H1 (cell line): ENCODE measurements at regions not wholly inside any gene's neighbourhood (a gene's known extent, or its start where the extent isn't known, plus 50 kb on each side); places are given as distances from the start of the nearest gene placed in this dataset.

Experiments
- CTBP2 ChIP-seq: IDR thresholded peaks from 2 replicates; pipeline ENCODE4 v1.7.0; 2011; ENCODE audit warnings: borderline replicate concordance, mild to moderate bottlenecking, moderate library complexity, mixed read lengths, low read length; ENCODE audit not compliant: insufficient read depth, insufficient read length
- JUN ChIP-seq: IDR thresholded peaks from 2 replicates; pipeline ENCODE4 v1.6.1; 2011; ENCODE audit warnings: low read depth, mild to moderate bottlenecking, improper control_type of control experiment, low read length
- SRF ChIP-seq: IDR thresholded peaks from 2 replicates; pipeline ENCODE4 v1.6.1; 2011; ENCODE audit warnings: mild to moderate bottlenecking, low read depth, low read length, moderate library complexity

- TF ChIP-seq JUN: no peak
- no peak for TF ChIP-seq SRF
- TF ChIP-seq CTBP2: no peak
Observed at GRCh38 chrX:13103188-13103913, 58.9 kb upstream of the FAM9C start (continued).
